ENCODE measurements at regions not wholly inside any gene's neighbourhood (a gene's known extent, or its start where the extent isn't known, plus 50 kb on each side); places are given as distances from the start of the nearest gene placed in this dataset.

DNA sequence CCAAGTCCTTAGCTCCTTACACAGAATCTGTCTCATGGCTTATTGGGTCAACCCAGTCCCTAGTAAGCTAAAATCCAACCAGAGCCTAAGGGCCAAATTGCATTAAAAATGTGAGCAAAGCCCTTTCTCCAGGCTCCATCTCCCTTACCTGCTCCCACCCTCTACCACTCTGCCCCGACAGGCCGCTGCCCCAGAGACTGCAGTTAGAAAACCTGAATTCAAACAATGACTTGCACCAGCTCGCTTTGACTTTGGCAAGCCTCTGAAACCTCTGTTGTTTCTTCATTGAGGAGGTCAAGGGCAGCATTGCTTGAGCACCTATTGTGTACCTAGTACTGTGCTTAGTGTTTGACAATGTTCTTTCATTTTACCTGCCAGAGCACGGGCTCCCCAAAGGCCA is 188.1 kb upstream of the PMEPA1 start:
- H3K79me2 ChIP-seq (ENCODE audit: control insufficient read depth, insufficient read depth, low read length) = no peaks in the 10 kb centered on the region
- no peaks in the 10 kb centered on the region for H4K20me1 ChIP-seq (replicated peaks; ENCODE audit: control insufficient read depth, extremely low read depth, insufficient read depth, low read length)
- POLR2A ChIA-PET = interaction anchor here (0.6 kb wide), 1 partner anchor 360 kb away, joined by 3 read pairs; no protein-coding TSS in a partner anchor
- intact Hi-C loops (cut with micrococcal nuclease) = no loop called here
- TF ChIP-seq EZH2 (IDR thresholded peaks at IDR 0.05; ENCODE audit: borderline replicate concordance, low read depth, low read length, severe bottlenecking) = no peak
- no peak for TF ChIP-seq FOS (IDR thresholded peaks at IDR 0.05; ENCODE audit: borderline replicate concordance, insufficient read depth, low read length)
- TF ChIP-seq, protein P1, sequence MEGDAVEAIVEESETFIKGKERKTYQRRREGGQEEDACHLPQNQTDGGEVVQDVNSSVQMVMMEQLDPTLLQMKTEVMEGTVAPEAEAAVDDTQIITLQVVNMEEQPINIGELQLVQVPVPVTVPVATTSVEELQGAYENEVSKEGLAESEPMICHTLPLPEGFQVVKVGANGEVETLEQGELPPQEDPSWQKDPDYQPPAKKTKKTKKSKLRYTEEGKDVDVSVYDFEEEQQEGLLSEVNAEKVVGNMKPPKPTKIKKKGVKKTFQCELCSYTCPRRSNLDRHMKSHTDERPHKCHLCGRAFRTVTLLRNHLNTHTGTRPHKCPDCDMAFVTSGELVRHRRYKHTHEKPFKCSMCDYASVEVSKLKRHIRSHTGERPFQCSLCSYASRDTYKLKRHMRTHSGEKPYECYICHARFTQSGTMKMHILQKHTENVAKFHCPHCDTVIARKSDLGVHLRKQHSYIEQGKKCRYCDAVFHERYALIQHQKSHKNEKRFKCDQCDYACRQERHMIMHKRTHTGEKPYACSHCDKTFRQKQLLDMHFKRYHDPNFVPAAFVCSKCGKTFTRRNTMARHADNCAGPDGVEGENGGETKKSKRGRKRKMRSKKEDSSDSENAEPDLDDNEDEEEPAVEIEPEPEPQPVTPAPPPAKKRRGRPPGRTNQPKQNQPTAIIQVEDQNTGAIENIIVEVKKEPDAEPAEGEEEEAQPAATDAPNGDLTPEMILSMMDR (IDR thresholded peaks at IDR 0.05; ENCODE audit: extremely low read depth in 1 of 2, insufficient read depth in 1 of 2, low read depth in 1 of 2, low read length in 2 of 2) = no peak
- TF ChIP-seq JUN (IDR thresholded peaks at IDR 0.05; ENCODE audit: borderline replicate concordance, insufficient read depth, insufficient read length, low read depth) = no peak
- TF ChIP-seq POLR2A (IDR thresholded peaks at IDR 0.05; ENCODE audit: low read depth, low read length) = no peak
- no peak for TF ChIP-seq GATA2 (IDR thresholded peaks at IDR 0.05; ENCODE audit: insufficient read depth, insufficient read length, low read depth, low read length)
- no peak overlapping the region for H3K27ac ChIP-seq (ENCODE audit: insufficient read depth, low read depth, low read length)
- DNase-seq (ENCODE audit: low read depth, low spot score) (no peak), FAIRE-seq (no peak)
- BruUV-seq (replicated peaks) = no TSS peak
- no peaks in the 10 kb centered on the region for H3K4me1 ChIP-seq (ENCODE audit: control insufficient read depth, extremely low read depth, insufficient read depth, low read length)
- no peaks in the 10 kb centered on the region for H3K27me3 ChIP-seq (ENCODE audit: control insufficient read depth in 2 of 2, insufficient read depth in 2 of 2, low read length in 2 of 2)
- CTCF ChIA-PET = no interaction called here
- H3K9me1 ChIP-seq (replicated peaks; ENCODE audit: control insufficient read depth, extremely low read depth, insufficient read depth, low read length) = no peaks in the 10 kb centered on the region
- H3K9me3 ChIP-seq (replicated peaks; ENCODE audit: control insufficient read depth, insufficient read depth, low read length) = no peaks in the 10 kb centered on the region
- H3K36me3 ChIP-seq (ENCODE audit: control insufficient read depth in 2 of 2, extremely low read depth in 1 of 2, insufficient read depth in 2 of 2, low read length in 2 of 2) = no peaks in the 10 kb centered on the region
- H2AFZ ChIP-seq (ENCODE audit: low read depth, low read length) = no peak overlapping the region
- H3K4me3 ChIP-seq (replicated peaks in 1 of 3; ENCODE audit: insufficient read depth in 1 of 3, low read depth in 1 of 3, low read length in 3 of 3) = no peak overlapping the region
- dilution Hi-C loops (cut with MboI; ENCODE audit: extremely low pct_ligation_motif_present, low sequenced_read_pairs) = no loop called here
- H3K4me2 ChIP-seq (ENCODE audit: insufficient read depth, low read length) = no peak overlapping the region
- no peak overlapping the region for H3K9ac ChIP-seq (replicated peaks; ENCODE audit: extremely low read depth, insufficient read depth, low read length)
